Fibroblast of pulmonary artery (primary cell): ENCODE measurements at regions not wholly inside any gene's neighbourhood (a gene's known extent, or its start where the extent isn't known, plus 50 kb on each side); places are given as distances from the start of the nearest gene placed in this dataset.
A peak's percentile ranks its signal among the peaks of the same experiment; 100 is the strongest.
"Not testable (repeated sequence)": the region's sequence is repeated elsewhere in the genome, so short reads cannot be mapped to it uniquely, and the experiment has no call there.

ENCODE experiments used
- DNase-seq: peaks from one replicate; pipeline ENCODE4 v3.0.0-alpha.2; 2010; ENCODE audit warnings: low read depth
- H3K4me3 ChIP-seq: replicated peaks from 2 replicates; pipeline ENCODE4 v1.5.1; 2011; ENCODE audit warnings: low read depth, mild to moderate bottlenecking, control low read depth, low read length, moderate library complexity
- CTCF ChIP-seq: IDR thresholded peaks from 2 replicates; pipeline ENCODE4 v1.5.1; 2011; ENCODE audit warnings: mild to moderate bottlenecking, control low read depth, low read length, inconsistent platforms; ENCODE audit errors: missing control alignments

- no peak overlapping the region for H3K4me3 ChIP-seq
- TF ChIP-seq CTCF, result no peak
- no peak for DNase-seq
Observed at GRCh38 chr16:72455743-72456659, 284.0 kb upstream of the PMFBP1 start.

GRCh38 chr16:72453856-72454255 lies 281.9 kb upstream of the PMFBP1 start:
- not testable (repeated sequence) for DNase-seq

GRCh38 chr16:72444696-72445095 lies 272.7 kb upstream of the PMFBP1 start:
- DNase-seq, result no peak
- H3K4me3 ChIP-seq, result no peak overlapping the region
- TF ChIP-seq CTCF, result no peak

More at GRCh38 chr16:72453856-72454255, 281.9 kb upstream of the PMFBP1 start:
- not testable (repeated sequence) for H3K4me3 ChIP-seq

- TF ChIP-seq CTCF, result no peak
- no peak for DNase-seq
- H3K4me3 ChIP-seq, result no peak overlapping the region
Observed at GRCh38 chr16:72443809-72444208, 271.9 kb upstream of the PMFBP1 start.

GRCh38 chr16:72442385-72443158 lies 270.6 kb upstream of the PMFBP1 start:
- no peak overlapping the region for H3K4me3 ChIP-seq
- no peak for TF ChIP-seq CTCF
- DNase-seq, result peak; percentile 23

GRCh38 chr16:72437891-72438290 lies 265.9 kb upstream of the PMFBP1 start:
- TF ChIP-seq CTCF, result no peak
- DNase-seq, result no peak

GRCh38 chr16:72434159-72434558 lies 262.2 kb upstream of the PMFBP1 start:
- peak; percentile 71 for DNase-seq
- TF ChIP-seq CTCF, result no peak
- H3K4me3 ChIP-seq, result no peak overlapping the region

More at GRCh38 chr16:72437891-72438290, 265.9 kb upstream of the PMFBP1 start:
- H3K4me3 ChIP-seq, result no peak overlapping the region
